ENCODE measurements at regions not wholly inside any gene's neighbourhood (a gene's known extent, or its start where the extent isn't known, plus 50 kb on each side); places are given as distances from the start of the nearest gene placed in this dataset.

GRCh38 chr22:26894362-26894761, 237.0 kb downstream of the MIAT start:
- no peak for DNase-seq

- DNase-seq, result no peak
Observed at GRCh38 chr22:26894766-26895485, 237.5 kb downstream of the MIAT start.

DNA sequence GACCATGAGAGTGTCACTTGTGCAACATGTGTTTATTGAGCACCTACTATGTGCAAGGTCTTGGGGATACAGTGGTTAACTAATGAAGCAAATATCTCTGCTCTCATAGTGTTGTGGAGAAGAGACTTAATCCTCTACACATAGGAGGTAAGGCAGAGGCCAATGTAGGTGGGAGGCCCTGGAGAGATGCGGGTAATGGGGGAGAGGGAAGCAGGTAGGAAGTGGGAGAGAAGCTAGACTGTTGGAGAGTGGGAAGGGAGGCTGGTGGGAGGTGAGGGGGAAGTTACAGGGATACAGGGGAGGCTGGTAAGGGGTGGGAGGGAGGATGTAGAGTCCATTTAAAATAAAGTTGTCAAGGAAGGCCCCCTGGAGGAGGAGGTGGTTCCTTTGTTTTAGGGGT, 240.0 kb downstream of the MIAT start:
- no peak for DNase-seq

DNA sequence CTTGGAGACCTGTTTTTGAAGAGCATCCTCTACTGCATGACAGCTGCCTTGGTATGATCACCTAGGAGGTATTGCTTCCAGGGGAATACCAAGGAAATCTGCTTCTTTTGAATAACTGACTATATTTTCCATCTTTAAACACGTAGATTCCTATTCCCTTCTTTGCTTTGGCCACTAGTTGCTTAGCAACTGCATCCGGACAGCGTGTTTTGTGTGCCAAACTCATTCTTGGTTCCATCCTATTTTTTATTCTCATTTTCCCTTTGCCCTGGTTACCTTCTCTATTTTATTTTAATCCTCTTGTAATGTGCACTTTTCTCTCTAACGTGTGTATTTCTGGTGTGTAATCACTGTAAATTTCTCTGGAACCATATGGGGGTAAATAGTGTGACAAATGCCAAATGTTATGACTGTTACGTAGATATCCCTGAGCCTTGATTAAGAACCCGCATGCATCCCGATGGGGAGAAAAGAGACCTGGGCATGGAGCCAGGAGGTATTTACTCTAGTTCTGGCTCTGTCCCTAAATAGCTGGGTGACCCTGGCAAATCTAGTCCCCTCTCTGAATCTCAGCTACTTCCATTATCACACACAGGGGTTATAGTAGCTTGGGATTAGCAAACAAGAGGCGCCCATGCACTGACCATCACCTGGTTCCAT, 241.7 kb downstream of the MIAT start:
- no peak for DNase-seq

DNA sequence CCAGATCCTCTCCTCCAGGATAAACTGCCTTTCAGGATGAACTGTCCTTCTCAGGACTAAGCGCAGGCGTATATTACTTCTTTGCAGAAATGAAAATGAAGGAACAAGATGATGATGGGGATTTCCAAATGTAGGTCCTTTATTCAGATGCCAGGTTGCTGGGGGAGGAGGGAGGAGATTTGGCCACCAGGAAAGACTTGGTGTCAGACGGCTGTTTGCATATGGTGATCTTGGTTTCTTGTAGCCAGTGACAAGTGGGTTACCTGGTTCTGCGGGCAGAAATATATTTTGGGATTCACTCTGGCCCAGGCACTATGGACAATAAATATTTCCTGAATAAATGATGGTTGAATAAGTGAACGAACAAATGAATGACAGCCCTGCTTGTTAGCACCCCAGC, 243.4 kb downstream of the MIAT start:
- DNase-seq, result no peak

- DNase-seq, result no peak
Observed at GRCh38 chr22:26901198-26901816, 243.9 kb downstream of the MIAT start.

GRCh38 chr22:26902401-26903029, 245.1 kb downstream of the MIAT start:
- DNase-seq, result no peak

DNA sequence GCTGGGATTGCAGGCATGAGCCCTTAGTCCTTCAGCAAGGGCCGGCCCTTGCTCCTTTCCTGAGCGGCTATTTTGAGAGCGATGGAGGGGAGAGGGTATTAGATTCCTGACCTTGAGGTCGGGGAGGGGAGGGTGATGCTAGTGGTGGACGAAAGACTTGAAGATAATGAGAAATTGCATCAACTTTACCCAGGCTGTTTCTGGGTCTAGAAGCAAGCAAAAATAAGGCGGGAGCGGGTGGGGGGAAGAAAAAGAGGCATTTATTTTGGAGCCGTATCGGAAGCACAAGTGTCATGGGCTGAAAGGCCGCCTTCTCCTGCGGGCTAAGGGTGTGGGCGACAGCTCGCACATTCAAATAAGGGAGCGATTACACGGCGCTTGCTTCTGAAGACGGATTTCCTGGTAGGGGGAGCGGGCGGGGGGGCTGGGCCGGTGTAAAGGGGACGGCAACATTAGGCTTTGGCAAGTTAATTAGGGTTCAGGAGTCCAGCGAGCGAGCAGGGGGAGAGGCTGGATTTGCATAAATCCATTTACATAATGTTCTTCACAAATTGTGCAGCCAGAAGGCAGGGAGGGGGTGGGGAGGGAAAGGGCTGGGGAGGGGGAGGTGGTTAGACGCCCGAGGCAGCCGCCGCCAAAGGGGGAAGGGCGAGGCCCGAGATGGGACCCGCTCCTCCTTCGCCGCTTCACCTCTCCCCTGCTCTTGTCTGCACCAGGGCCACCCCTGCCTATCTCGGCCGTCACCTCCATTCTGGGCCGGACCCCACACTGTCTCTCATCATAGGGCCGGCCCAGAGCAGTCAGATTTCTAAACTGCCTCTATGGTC, 245.9 kb downstream of the MIAT start:
- DNase-seq, result no peak

- DNase-seq, result no peak
Observed at GRCh38 chr22:26904483-26904882, 247.1 kb downstream of the MIAT start.

GRCh38 chr22:26905076-26905475, 247.7 kb downstream of the MIAT start:
- no peak for DNase-seq

DNA sequence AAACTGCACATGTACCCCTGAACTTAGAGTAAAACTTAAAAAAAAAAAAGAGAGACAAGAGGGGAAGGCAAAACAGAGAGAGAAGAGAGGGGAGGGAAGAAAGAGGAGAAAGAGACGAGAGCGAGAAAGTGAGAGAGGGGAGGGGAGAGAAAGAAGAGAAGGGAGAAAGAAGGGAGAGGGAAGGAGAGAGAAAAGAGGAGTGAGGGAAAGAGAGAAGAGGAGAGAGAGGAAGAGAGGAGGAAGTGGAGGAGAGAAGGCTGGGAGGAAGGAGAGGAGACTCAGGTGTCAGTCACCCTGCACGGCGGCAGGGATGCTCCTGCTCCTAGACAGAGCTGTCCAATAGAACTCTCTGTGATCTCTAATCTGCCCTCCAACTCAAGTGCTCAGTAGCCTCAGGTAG, 248.3 kb downstream of the MIAT start:
- DNase-seq, result no peak

- no peak for DNase-seq
Observed at GRCh38 chr22:26906464-26906863, 249.1 kb downstream of the MIAT start.

DNA sequence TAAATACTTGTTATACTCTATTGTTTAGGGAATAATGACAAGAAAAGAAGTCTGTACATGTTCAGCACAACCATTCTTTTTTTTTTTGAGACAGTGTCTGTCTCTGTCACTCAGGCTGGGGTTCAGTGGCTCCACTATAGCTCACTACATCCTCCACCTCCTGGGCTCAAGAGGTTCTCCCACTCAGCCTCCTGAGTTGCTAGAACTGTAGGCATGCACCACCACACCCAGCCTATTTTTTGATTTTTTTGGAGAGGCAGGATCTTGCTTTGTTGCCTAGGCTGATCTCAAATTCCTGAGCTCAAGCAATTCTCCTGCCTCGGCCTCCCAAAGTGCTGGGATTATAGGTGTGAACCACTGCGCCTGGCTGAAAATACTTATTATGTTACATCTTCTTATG, 250.0 kb downstream of the MIAT start:
- DNase-seq, result no peak

DNA sequence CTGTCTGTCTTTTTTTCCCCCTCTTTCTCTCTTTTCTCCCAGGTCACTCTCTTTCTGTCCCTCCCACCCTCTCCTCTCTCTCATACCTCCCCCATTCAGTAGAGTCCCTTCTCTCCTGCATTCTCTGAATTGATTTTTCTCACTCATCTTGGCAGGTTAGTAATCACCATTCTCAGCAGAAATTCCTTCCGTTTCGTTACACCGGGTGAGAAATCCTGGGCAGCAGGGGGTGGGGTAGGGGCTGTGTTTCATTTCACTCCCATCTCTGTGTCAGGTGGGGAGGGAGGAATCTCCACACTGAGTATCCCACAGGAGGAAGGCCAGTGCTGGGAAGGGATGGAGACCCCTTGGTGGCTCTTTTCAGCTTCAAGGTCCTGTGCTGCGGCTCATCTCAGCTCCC, 253.5 kb downstream of the MIAT start:
- DNase-seq, result no peak

DNA sequence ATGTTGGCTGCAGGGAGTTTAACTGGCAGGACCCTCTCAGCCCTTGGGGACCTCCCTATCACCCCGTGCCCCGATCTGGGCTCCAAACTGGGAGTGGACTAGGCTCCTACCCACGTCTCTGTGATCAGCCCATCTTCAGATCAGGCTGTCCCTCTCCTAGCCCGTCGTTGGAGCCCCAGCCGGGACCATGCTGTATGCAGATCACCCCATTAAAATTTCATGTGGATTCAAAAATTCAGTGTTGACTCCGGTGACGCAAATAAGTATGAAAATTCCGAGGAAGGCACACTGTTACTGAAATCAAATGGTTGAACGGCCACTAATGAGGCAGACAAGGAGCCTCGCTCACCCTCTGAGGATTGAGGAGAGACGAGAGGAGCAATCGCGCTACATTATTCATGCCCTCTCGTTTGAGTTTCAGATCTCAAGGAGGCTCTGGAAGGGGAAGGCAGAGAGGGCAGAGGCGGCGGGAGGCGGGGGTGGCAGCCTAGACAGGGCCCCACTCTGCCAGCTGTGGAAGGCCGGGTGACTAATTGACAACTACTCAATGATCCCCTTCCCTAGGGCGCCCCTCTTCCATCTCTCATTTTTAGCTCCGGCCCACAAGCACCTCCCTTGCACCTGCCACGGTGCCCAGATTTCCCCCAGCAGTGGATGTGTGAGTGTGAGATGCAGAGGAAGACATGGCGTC, 255.4 kb downstream of the MIAT start:
- DNase-seq, result no peak

GRCh38 chr22:26914519-26915185, 257.3 kb downstream of the MIAT start:
- no peak for DNase-seq

DNA sequence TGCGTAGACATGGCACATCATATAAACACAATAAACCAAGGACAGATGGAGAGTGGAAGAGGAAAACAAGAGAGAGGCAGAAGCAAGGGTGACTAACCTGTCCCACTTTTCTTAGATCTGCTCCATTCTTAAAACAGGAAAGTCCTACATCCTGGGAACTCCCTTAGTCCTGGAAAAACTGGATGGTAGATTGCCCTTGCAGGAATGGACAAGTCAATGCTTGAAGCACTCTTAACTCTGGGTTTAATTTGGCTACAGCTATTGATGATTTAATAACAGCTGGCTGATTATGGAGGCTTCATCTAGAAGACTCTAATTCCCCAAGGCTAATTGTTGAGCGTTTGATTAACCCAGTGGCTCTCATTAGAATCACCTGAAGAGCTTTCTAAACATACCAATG, 258.8 kb downstream of the MIAT start:
- no peak for DNase-seq

DNA sequence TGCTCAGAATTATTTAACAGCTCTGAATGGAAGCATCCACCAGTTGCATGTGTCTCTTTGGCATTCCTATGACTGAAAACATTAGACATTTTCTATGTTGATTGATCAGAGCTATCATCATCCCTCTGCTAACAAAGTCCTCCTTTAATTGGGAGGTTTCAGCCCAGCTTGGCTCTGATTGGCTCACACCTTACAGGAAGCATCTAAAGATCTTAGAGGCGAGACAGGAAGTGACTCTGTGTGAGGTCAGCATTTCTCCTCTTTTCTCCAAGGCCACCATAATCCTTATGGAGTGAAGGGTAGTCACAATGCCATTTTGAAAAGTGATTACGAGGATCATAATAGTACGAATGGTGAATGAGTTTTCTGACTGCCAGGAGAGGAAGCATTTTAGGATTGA, 260.8 kb downstream of the MIAT start:
- no peak for DNase-seq

DNA sequence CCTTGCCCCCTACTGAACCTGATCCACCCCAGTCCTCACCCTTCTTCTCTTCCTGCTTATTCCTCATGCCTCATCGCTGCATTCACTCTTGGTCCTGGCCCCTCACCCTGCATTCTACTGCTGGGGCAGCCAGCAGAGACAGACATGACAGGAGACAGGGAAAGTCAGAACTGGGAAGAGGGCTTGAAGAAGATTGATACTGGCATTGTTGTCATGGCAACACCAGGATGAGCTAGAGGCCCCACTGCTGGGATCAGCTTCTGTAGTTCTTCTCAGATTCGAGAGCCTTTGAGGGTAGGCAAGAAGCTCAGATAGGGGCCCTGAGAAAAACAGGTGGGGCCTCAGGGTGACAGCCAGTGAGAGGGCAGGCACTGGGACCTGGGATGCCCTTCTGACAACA, 264.3 kb downstream of the MIAT start:
- DNase-seq, result no peak

DNA sequence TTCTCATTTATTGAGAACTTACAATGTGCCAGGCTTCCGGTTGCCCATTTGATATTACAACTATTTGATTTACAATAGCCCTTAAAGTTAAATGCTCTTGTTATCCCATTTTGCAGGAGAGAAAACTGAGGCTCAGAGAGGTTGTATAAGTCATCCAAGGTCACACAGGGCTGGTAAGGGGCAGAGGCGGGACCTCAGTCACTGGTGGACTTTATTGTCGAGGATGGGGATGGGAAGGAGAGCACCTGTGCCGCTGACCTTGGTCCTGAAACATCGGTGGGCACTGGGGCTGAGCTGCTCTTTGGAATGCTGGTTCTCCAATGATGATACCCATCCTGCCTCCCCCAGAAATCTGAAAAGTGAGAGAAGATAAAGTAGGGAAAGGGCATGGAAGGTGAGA, 265.4 kb downstream of the MIAT start:
- DNase-seq, result no peak

GRCh38 chr22:26923531-26923930, 266.1 kb downstream of the MIAT start:
- DNase-seq, result no peak

DNA sequence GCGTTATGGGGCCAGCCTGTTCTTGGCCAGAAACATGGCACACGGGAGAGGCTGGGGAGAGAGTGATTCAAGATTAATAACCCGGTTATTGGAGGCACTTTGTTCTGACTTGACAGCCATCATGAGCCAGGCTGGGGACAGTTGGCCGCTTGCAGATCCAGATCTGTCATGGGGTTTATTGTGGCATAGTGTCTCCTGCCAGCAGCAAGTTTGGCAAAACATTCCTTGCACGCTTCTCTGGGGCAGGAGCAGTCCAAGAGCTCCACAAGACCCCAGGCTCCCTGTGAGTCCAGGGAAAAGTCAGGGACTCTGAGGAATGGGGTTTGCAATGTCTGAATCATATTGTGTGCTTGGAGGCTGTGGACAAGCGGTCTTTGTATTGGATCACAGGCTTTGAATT, 270.4 kb downstream of the MIAT start:
- no peak for DNase-seq

Data from right hindlimb (tissue), 1 donor.